HG03442 (cell line): ENCODE measurements at regions not wholly inside any gene's neighbourhood (a gene's known extent, or its start where the extent isn't known, plus 50 kb on each side); places are given as distances from the start of the nearest gene placed in this dataset.
"Not testable (repeated sequence)": the region's sequence is repeated elsewhere in the genome, so short reads cannot be mapped to it uniquely, and the experiment has no call there.

Experiments
- ATAC-seq: cut with Tn5 transposase; IDR thresholded peaks from one replicate; pipeline ENCODE4 v1.9.1; 2021; ENCODE audit warnings: mild to moderate bottlenecking, moderate library complexity; ENCODE audit not compliant: unreplicated experiment

DNA sequence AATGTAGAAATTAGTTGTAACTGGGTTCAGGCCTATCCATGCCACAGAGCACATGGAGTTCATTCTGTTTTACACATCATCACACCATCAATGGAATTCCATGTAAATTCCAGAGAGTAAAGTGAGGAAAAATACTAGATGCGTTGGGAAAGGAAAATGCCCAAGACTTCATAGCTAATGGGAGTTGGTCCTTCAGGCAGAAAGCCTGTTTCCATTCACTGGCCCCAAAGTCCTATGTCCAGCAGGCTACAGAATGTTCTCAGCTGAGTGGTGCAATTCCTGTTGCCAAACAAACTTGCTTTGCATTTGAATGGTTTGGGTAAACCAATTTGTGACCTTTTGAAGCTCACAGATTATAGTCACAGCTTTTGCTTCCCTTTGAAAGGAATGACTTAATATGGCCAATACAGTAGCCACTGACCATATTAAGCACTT is 164.6 kb upstream of the PFN2 start:
- no peak for ATAC-seq

DNA sequence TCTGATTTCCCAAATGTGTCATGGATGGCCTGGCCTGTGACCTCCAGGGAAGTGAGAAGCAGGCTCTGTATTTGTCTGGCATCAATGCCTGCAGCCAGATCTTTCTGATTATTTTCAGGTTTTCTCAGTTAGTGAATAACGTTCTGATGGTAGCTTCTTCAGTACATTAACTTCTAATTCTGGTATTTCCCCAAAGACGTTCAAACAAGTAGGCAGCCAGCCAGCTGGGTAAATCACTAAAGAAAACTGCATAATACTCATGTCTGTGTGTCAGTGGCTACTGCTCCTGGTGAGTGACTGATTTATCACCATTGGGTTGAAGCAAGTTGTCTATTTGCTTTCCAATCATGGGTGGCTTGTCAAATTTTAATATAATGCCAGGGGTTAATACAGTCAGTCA is 162.6 kb upstream of the PFN2 start:
- ATAC-seq, result no peak

DNA sequence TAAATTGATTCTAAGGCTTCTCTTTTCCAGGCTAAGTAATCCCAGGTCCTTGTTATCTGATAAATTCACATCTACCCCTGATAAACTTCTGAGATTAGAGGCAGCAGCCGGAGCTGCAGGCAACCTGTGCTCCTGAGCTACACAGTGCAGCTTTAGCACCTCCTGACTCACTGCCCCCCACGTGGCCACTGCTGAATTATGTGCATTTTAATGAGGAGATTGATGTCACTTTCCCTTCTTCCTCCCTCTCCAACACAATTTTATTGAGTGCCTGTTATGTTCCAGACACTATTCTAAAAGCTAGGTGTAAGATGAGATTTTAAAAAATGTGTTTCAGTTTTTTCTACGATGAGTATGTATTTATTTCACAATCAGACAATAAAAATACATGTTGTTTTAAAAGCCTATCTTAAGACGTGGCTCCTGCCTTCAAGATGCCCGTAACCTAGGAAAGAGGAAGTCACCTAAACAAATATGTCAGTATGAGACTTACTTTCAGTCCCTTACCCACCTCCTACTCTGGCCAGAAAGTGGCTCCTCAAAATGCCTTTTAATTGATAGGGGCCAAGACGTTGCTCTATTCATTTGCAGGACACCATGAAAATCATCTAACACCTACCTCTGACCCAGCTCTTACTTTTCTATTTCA is 161.5 kb upstream of the PFN2 start:
- peak; percentile 55 for ATAC-seq

DNA sequence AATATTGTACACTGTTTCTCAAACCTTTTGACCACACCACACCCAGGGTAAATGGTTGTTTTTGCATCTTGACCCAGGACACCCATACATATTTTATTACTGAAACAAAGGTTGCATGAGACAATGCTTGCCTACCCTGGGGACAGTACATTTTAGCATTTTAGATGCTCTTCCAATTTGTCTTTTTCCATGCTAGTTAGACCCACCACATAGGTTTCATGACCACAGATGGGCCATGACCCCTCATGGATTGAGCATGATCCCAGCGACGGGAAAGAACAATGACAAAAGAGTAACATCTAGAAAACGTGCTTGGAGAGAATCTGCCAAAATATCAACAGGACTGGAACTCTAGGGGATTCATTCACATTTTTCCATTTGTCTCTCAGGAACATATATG is 161.0 kb upstream of the PFN2 start:
- ATAC-seq, result no peak

DNA sequence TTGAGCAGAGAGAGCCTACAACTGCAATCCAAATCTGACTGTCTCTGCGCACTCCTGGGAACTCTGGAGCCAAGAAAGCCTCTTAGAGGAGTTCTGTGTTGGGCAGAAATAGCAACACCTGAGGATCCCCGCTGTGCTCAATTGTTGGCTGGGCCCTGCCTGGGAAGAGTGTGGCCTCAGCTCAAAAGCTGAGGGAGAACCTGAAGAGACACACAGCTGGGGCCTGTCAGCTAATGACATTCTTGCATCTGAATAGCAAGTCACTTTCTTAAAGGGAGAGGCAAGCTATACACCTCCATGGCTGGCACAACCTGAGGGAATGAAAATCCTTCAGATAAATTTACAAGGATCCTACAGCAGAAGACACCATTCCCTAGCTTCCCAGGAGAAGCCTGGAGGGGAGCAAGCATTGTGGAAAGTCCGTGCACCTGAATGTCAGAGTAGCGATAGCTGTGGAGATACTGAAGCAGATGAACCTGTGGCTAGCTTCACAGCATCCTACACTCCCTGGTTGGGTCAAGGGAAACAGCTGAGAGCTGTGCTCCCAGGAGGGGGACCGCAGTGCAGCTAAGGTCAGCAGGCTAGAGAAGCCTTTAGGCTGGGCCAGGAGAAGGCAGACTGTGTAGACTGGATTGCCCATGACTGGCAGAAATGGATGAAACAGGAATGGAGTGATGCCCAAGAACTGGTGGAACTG is 159.9 kb upstream of the PFN2 start:
- no peak for ATAC-seq

DNA sequence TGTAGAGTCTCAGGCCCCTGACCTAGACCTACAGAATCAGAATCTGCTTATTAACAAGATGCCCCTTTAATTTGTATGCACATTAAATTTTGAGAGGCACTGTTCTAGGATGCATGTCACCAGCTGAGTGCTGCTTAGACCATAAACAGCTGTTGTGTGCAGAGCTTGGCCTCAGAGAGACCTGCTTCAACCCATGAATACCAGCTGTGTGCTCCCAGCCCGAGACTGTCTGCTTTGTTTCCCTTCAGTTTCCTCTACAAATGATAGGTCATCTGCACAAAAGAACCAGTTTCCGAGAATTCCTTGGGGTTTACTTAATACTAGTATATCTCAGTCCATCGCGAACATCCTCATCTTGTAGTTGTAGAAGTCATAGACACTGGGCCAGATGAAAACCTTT is 158.5 kb upstream of the PFN2 start:
- ATAC-seq, result no peak

DNA sequence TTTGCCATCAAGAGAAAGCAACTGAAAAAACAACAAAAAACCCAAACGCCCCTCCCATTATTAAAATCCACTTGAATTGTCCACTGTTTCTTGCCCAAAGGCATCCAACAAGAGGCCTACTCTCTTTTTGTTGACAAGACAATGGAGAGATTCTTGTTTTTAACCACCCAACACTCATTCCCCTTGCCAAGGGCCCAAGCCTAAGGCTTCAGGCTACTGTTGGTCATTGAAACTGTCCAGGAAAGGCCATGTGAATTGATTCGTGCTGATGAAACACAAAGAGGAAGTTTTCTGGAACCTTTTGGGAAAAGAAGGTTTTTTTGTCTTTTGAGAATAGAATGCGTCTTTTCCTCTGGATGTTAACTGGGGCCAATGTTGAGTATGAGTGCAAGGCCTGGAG is 157.4 kb upstream of the PFN2 start:
- ATAC-seq, result no peak

DNA sequence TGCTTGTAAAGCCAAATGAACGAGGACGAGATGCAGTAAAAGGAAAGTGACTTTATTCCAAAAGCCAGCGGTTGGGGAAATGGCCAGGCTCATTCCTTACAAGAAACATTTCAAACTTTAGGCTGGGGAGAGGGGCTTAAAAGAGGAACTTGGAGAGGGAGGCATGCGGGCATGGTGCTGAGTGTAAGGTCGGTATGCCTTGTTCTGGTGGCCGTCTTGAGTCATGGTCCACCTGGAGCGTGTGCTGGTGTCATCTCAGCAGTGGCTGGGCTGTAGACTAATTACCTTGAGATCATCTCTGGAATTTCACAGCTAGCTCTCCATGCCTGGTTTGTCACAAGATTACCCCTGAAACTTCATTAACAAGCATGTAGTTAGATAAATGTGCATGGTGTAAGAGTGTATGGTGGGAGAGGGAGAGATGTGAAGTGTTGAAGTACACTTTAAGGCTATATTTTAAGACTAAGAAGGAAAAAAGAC is 156.4 kb upstream of the PFN2 start:
- ATAC-seq, result no peak

DNA sequence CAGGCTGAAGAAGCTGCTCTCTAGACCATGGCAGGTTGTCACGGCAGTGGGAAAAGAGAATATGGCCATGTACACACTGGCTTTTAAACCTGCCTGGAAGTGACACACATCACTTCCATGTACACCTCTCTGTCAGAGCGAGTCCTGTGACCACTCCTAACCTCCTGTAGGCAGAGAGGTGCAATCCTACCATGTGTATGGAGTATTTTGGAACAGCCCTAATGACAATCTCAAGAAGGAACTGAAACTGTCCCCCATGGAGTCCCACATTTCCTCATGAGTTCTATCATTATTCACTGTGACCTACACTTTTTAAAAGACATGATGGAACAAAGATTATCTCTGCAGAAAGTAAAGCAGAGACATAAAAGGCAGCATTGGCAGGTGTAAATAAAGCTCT is 153.4 kb upstream of the PFN2 start:
- no peak for ATAC-seq

DNA sequence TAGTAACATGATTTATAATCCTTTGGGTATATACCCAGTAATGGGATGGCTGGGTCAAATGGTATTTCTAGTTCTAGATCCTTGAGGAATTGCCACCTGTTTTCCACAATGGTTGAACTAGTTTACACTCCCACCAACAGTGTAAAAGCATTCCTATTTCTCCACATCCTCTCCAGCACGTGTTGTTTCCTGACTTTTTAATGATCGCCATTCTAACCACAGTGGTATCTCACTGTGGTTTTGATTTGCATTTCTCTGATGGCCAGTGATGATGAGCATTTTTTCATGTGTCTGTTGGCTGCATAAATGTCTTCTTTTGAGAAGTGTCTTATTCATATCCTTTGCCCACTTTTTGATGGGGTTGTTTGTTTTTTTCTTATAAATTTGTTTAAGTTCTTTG is 152.6 kb upstream of the PFN2 start:
- not testable (repeated sequence) for ATAC-seq

DNA sequence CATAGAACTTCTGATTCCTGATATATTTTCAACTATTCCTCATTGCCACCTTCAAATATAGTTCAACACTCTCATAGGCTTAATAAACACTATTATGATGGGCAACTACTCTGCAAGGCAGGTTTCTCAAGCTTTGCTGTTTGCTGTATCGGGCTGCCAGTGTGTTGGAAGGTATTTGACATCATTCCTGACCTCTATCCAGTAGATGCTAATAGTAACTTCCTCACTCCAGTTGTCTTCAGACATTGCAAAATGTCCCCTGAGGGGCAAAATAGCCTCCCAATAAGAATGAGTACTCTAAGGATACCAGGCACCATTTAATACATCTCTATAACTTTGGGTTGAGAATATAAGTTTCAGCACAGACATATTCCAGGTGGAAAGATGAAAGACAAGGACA is 147.5 kb upstream of the PFN2 start:
- ATAC-seq, result no peak

DNA sequence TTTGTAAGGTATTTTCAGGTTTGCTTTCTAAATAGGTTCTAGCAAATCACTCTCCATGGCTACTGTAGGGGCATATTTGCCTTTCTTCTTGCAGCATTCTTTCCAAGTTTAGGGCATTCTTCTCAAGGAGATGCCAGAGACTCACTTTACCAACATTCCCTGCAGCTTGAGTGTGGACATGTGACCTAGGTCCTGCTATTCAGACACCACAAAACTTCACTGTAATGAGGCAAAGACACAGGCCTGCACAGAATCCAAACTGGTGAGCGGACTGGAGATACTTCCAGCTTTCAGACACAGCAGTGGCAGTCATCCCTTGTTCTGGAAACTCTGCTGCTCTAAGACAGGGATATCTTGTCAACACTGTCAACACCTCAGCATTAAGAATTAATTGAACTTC is 146.4 kb upstream of the PFN2 start:
- ATAC-seq, result no peak

DNA sequence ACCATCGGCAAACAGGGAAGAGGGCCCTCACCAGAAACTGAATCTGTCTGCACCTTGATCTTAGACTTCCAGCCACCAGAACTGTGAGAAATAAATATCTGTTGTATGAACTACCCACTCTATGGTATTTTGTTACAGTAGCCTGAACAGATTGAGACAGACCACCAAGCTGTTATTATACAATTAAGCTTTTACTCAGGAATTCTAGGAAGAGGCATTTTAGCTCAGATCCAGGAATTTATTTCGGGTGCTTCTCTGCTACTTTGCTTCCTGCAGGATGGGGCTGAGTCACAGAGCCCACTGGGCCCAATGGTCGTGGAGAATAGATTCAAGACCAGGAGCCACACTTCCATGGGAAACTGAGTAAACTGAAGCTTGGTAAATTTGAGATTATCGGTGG is 145.5 kb upstream of the PFN2 start:
- no peak for ATAC-seq

DNA sequence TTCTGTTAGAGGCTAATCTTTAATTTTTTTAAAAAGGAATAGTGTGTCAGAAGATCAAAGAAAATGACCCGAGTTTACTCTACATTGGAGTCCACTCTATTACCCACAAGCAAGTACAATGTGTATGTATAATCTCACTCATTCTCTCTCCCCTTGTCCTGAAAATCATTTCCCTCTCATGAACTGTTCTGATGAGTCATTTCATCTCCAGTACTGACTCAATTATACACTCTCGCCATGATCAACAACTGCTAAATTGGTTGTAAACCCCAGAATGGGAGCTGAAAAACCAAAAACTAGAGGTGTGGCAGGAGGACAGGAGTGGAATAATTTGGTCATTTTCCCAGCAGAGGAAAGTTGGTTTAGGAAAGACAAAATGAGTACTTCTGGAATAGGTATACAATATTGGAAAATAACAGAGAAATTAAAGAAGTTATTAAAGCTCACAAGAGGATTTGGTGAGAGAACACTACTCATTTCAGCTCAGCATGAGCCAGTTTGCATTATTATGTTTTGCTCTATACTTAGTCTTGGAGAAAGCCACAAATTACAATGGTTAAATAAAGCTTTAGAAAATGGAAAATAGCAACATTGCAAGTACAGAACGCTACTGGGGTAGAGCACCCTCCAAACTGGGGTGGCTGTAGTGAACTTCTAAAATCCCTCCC is 144.3 kb upstream of the PFN2 start:
- ATAC-seq, result peak; percentile 97

DNA sequence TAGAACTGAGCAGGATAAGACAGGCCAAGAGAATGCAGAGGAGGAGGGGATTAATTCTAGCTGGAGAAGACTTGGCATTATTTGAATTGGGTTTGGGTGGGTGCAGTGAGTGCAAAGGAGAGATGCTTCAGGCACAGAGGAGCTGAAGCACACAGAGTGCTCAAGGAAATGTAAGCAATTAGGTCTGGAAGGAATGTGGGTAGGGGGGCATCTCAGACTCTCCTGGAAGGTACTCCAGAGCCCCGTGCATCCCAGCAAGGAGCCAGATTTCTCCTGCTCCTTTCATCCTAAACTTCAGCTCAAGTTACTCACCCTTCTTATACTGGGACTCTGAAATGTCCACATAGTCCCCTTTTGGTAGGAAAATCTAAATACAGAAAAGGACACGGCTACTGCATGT is 143.6 kb upstream of the PFN2 start:
- ATAC-seq, result no peak

DNA sequence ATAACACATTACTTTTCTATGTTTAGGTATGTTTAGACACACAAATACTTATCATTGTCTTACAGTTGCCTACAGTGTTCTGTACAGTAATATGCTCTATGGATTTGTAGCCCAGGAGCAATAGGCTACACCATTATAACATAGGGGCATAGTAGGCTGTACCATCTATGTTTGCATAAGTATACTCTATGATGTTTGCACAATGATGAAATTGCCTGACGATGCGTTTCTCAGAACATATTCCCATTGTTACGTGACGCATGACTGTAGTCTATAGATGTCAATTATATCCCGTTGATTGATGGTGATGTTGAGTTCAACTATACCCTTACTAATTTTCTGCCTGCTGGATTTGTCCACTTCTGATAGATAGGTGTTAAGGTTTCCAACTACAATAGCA is 139.4 kb upstream of the PFN2 start:
- no peak for ATAC-seq

DNA sequence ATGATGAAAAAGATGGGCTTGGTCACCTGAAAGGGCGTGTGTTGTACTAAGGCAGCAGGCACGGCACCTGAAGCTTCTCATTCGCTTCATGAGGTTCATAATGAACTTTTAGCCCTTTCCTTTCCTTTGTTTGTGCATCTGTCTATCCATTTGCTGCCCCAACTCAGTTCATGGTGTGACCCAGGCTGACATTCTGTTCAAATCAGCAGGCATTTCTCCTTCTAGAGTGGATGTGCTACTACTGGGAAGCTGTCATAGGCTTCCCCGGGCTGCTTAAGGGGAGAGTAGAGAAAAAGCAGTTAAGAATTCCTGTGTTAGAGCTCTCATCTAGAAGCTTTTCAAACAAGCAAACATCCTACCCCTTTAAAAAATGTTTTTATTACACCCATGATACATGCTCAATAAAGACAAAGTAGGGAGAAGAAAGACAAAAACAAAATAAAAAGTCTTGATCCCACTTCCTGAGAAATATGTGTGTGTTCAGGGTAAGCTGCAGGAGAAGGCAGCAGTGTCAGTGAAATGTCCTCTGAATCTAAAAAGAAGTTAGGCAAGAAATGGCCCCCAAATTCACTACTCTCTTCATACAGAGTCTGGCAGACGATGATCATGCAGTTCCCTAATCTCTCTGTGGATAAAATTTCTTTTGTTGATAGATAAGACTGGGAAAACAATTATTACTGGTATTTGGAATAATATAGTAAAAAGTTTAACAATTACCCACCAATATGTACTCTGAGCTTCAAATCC is 136.9 kb upstream of the PFN2 start:
- ATAC-seq, result no peak

DNA sequence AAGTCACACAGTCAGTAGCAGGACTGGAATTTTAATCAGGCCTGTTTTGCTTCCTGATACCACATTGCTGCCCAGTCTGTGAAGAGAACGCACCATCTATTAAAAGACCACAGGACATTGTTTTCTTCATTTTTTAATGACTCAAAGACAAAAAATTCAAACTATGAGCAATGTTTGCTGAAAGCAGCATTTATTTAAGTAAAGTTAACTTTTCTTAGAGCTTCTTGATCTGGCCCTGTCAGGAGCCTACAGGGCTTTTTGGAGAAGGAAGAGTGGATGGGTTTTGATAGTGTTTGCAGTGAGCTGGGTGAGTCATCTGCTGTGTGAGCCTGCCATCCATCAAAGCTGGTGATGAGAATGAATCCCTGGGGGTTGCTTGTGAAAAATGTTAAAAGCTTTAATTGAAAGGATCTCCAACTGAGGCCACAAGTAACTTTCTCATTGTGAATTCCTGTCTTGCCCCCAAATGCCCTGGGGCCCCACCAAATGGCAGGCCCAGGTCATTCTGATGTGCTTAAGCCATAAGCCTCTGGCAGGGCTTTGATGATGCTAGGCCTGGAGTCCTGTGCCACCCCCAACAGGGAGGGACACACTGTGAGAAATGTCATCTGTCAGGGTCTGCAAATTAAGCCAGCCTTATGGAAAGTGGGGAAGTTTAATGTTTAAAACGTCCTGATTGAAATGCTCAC is 136.2 kb upstream of the PFN2 start:
- ATAC-seq, result no peak

DNA sequence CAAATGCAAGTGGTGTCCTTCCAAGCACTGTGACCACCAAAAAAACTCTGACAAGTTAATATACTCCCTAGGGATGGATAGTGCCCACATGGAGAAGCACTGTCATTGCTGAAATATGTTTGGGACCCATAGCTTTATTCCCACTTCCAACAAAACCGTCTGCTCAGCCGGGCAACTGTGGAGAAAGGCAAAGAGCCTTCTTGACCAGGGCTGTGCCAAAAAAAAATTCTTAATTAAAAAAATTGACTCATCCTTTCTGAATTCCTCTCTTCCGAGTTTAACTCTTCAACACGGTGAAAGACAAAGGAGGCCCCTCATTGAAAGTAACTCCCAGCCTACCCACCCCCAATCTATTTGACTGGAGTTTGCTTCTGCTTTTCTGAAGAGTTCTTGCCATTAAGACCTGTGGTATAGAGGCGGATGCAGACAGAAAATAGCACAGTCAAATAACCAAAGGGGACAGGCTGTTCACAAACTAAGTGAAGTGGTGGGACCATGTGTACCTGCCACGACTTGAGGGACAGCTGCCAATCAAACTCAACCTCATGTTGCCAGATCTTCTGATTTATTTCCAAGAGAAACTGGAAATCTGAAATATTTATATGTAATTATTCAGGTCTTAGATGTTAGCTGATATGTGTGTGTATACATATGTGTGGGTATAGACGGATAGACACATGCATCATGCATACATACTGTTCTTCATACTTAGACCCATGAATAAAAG is 135.4 kb upstream of the PFN2 start:
- no peak for ATAC-seq

DNA sequence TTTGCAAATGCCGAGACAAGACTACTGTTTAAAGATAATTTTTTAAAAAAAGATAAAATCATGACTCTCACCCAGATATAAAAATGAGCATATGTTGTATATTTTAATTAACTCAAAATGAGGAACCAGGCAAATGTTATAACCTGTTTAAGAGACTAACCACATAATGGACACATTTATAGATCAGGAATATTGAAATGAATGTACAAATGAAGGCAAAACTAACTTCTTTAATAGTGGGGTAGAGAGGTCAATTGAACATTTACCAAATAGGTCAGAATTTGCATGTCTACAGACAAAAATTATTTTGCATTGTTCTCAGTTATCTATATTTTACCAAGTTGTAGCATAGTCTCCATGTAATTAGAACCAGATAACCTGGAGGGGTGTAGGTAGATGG is 134.3 kb upstream of the PFN2 start:
- no peak for ATAC-seq
